ENCODE measurements at regions not wholly inside any gene's neighbourhood (a gene's known extent, or its start where the extent isn't known, plus 50 kb on each side); places are given as distances from the start of the nearest gene placed in this dataset.

DNA sequence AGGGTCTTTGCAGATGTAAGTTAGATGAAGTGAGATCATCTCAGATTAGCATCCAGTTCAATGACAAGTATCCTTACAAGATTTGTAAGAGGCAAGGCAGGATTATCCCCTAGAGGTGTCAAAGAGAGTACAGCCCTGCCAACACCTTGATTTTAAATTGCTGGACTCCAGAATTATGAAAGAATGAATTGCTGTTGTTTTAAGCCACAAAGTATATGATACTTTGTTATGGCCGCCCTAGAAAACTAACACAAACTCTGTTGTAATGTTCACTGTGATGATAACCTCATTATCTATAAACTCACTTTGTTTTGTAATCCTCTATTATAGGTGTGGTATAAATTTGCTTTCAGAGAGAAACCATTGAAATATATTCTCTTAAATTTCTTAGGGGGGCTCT lies 249.0 kb upstream of the SPOPL start:
- Histone ChIP-seq H3K9me2 (ENCODE audit: insufficient read depth) (no peaks in the 10 kb centered on the region), H2AFZ (no peak overlapping the region), H3K4me3 (no peak overlapping the region), H3K4me2 (no peak overlapping the region), H4K20me1 (ENCODE audit: insufficient read depth) (no peaks in the 10 kb centered on the region), H3F3A (ENCODE audit: insufficient read depth, low read depth) (no peaks in the 10 kb centered on the region), H3K27me3 (ENCODE audit: insufficient read depth, low read depth) (no peaks in the 10 kb centered on the region), H3K79me2 (ENCODE audit: low read depth) (no peaks in the 10 kb centered on the region), H3K36me3 (ENCODE audit: low read depth) (no peaks in the 10 kb centered on the region), H3K4me1 (replicated peaks; ENCODE audit: insufficient read depth) (no peaks in the 10 kb centered on the region), H3K27ac (no peak overlapping the region), H3K9me3 (ENCODE audit: insufficient read depth, low read depth) (no peaks in the 10 kb centered on the region)
- POLR2A ChIA-PET (ENCODE audit: unreplicated experiment): interaction anchor here (0.6 kb wide), 1 partner anchor 70 kb away, joined by 5 read pairs; no protein-coding TSS in a partner anchor
- no peak for DNase-seq
- intact Hi-C loops (cut with micrococcal nuclease; ENCODE audit: unreplicated experiment): no loop called here
- CTCF ChIA-PET: no interaction called here
- TF ChIP-seq EZH2 (IDR thresholded peaks at IDR 0.05; ENCODE audit: low read depth): no peak
- TF ChIP-seq, protein P1, sequence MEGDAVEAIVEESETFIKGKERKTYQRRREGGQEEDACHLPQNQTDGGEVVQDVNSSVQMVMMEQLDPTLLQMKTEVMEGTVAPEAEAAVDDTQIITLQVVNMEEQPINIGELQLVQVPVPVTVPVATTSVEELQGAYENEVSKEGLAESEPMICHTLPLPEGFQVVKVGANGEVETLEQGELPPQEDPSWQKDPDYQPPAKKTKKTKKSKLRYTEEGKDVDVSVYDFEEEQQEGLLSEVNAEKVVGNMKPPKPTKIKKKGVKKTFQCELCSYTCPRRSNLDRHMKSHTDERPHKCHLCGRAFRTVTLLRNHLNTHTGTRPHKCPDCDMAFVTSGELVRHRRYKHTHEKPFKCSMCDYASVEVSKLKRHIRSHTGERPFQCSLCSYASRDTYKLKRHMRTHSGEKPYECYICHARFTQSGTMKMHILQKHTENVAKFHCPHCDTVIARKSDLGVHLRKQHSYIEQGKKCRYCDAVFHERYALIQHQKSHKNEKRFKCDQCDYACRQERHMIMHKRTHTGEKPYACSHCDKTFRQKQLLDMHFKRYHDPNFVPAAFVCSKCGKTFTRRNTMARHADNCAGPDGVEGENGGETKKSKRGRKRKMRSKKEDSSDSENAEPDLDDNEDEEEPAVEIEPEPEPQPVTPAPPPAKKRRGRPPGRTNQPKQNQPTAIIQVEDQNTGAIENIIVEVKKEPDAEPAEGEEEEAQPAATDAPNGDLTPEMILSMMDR (conservative IDR thresholded peaks at IDR 0.05): no peak
- BruUV-seq (replicated peaks): no TSS peak

DNA sequence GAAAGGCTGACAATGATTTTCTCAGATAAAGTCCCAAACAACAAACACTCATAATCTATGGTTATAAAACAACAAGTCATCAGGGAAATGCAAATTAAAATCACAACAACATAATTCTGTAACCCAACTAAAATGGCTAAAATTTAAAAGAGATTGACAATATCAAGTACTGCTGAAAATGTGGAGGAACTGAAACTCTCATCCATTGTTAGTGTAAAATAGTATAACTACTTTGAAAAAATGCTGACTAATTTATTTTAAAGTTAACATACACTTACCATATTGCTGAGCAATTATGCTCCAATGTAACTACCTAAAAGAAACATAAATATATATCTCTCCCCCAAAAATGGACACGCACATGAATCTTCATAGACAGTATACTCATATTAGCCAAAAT lies 245.9 kb upstream of the SPOPL start:
- DNase-seq: no peak
- no peak overlapping the region for H3K4me2 ChIP-seq
- CTCF ChIA-PET: no interaction called here
- no peak overlapping the region for H3K4me3 ChIP-seq
- H2AFZ ChIP-seq: no peak overlapping the region
- no peaks in the 10 kb centered on the region for H3K9me3 ChIP-seq (ENCODE audit: insufficient read depth, low read depth)
- H3K27me3 ChIP-seq (ENCODE audit: insufficient read depth, low read depth): no peaks in the 10 kb centered on the region
- POLR2A ChIA-PET (ENCODE audit: unreplicated experiment): no interaction called here
- intact Hi-C loops (cut with micrococcal nuclease; ENCODE audit: unreplicated experiment): no loop called here
- TF ChIP-seq, protein P1 (conservative IDR thresholded peaks at IDR 0.05): no peak
- no peak for TF ChIP-seq EZH2 (IDR thresholded peaks at IDR 0.05; ENCODE audit: low read depth)
- no peaks in the 10 kb centered on the region for H3K9me2 ChIP-seq (ENCODE audit: insufficient read depth)
- no peaks in the 10 kb centered on the region for H3F3A ChIP-seq (ENCODE audit: insufficient read depth, low read depth)
- no peaks in the 10 kb centered on the region for H4K20me1 ChIP-seq (ENCODE audit: insufficient read depth)
- no peak overlapping the region for H3K27ac ChIP-seq
- H3K36me3 ChIP-seq (ENCODE audit: low read depth): no peaks in the 10 kb centered on the region
- no peaks in the 10 kb centered on the region for H3K4me1 ChIP-seq (replicated peaks; ENCODE audit: insufficient read depth)
- H3K79me2 ChIP-seq (ENCODE audit: low read depth): no peaks in the 10 kb centered on the region
- BruUV-seq (replicated peaks): no TSS peak

DNA sequence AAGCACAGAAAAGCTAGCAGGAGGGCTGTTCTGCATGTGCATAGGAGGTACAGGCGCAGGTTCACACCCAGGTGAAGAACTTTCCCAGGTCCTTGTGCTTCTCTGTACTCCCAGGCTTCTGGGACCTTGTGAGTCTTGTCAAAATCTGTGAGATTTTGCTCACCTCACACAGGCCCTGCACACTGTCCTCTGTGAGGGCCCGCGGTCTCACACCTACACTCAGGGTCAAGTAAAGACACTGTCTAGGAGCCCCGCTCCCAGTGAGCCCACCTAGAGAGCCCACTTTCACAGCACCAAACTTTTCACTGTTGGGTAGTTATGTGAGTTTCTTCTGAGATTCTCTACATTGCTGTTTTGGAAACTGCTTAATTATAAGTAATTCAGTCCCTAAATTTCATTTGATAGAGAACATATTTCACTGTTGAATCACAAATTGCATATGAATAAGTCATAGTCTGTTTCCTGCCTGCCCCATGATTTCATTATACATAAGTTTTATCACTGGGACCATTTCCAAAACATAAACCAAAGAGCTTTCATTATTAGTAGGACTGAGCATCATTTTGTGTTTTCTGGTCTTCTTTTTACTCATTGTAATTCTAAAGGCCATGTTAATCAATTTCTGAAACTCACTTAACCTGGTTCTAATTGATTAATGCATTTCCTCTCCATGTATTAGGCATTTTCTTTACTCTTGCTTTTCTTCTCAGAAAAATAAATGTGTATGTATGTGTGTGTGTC lies 234.2 kb upstream of the SPOPL start:
- TF ChIP-seq EZH2 (IDR thresholded peaks at IDR 0.05; ENCODE audit: low read depth): no peak
- TF ChIP-seq, protein P1 (conservative IDR thresholded peaks at IDR 0.05): no peak
- no peaks in the 10 kb centered on the region for H3K79me2 ChIP-seq (ENCODE audit: low read depth)
- H3K9me3 ChIP-seq (ENCODE audit: insufficient read depth, low read depth): no peaks in the 10 kb centered on the region
- intact Hi-C loops (cut with micrococcal nuclease; ENCODE audit: unreplicated experiment): no loop called here
- H3K4me2 ChIP-seq: no peak overlapping the region
- ChIA-PET POLR2A (ENCODE audit: unreplicated experiment) (no interaction called here), CTCF (no interaction called here)
- H3K36me3 ChIP-seq (ENCODE audit: low read depth): no peaks in the 10 kb centered on the region
- H3K27ac ChIP-seq: no peak overlapping the region
- H3K4me3 ChIP-seq: no peak overlapping the region
- no peak overlapping the region for H2AFZ ChIP-seq
- H3F3A ChIP-seq (ENCODE audit: insufficient read depth, low read depth): no peaks in the 10 kb centered on the region
- H3K27me3 ChIP-seq (ENCODE audit: insufficient read depth, low read depth): no peaks in the 10 kb centered on the region
- no TSS peak for BruUV-seq (replicated peaks)
- no peaks in the 10 kb centered on the region for H3K9me2 ChIP-seq (ENCODE audit: insufficient read depth)
- no peaks in the 10 kb centered on the region for H4K20me1 ChIP-seq (ENCODE audit: insufficient read depth)
- peaks cover 8% of the 10 kb centered on the region; the same call in 1 of the 2 replicates for H3K4me1 ChIP-seq (replicated peaks; ENCODE audit: insufficient read depth)
- peak in 1 of 2 experiments; percentile 37 for DNase-seq
